HG03521 (cell line): ENCODE measurements at regions not wholly inside any gene's neighbourhood (a gene's known extent, or its start where the extent isn't known, plus 50 kb on each side); places are given as distances from the start of the nearest gene placed in this dataset.

Experiments used
- ATAC-seq: cut with Tn5 transposase; IDR thresholded peaks from one replicate; pipeline ENCODE4 v1.9.1; 2021; ENCODE audit warnings: mild to moderate bottlenecking, moderate library complexity; ENCODE audit not compliant: unreplicated experiment

DNA sequence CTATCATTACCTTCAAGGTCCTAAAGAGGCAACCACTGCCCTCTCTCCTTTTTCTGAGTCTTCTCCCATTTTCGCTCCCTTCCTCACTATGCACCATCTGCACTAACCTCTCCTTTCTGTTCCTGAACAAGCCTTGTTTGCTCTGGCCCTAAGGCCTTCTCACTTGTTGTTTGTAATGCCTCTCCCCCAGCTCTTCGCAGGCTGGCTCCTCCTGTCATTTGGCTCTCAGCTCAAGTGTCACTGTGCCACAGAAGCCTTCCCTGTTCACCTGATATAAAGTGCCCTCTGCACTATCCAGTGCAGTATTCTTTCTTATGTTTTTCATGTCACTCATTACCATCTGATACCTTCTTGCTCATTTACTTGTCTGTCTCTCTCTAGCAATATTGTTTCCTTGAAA, 303.7 kb downstream of the KCNN2 start:
- ATAC-seq, result no peak

DNA sequence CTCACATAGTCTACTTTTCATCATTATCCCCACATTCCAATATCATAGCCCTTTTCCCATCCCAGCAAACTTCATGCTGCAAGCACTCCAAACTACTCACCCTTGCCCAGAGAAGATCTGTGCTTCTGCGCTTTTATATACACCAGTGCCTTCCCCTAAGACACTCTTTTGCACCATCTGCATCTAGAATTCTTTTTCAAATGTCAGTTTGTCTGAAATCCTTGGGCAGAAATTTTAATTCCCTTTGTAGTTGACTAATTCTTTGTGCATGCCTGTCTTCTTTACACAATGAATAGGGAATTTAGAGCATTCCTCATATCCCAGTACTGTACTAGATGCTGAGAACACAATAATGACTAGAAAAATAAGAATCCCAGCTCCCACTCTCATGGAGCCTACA, 298.9 kb downstream of the KCNN2 start:
- no peak for ATAC-seq

DNA sequence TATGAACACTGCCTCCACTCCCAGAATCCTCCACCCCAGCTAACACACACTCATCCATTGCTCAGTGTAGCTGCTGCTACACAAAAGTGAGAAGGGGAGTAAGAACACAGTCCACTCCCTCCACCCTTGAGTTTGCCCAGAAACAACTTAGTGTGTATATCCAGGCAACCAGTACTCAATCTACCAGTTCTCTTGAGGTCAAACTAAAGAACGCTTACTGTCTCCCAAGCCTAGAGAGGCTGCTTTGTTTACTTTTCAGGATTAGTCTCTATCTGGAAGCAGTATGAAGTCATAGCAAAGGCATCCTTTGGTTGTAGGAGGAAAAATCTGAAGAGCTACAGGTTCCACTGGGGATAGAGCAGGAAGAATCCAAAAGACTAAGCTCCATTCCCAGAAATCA, 296.3 kb downstream of the KCNN2 start:
- ATAC-seq, result no peak

DNA sequence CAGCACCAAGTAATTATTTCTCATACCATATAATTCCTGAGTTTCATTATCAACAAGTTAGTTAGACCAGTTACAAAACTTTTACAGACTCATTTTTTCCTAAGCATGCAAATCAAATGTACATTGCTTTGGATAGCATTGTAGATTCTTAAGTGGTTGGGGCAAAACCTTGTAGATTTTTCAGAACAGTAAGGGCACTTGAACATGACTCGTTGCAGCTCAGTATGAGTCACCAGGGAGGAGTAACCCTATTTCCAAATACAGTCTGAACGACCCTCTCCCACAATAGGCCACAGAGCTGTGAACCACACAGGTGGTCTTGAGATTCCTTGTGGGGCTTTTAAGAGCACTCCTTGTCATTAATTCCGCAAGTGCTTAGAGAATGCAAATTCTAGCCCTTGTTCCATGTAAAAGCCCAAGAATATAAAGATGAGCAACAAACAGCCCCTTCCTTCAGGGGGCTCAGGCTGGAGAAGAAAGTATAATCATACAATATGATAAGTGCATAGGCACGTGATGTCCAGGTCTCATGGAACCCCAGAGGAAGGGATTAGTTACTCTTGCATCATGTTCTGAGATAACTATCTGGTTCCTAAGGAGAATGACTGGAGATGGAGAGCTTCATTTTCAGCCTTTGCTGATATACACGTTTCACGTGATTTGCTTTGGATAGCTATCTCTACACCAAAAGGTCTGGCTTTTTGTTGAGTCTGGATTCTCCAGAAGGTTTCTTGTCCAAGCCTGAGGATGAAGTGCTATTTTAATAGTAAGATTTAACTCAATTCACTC, 295.7 kb downstream of the KCNN2 start:
- no peak for ATAC-seq

DNA sequence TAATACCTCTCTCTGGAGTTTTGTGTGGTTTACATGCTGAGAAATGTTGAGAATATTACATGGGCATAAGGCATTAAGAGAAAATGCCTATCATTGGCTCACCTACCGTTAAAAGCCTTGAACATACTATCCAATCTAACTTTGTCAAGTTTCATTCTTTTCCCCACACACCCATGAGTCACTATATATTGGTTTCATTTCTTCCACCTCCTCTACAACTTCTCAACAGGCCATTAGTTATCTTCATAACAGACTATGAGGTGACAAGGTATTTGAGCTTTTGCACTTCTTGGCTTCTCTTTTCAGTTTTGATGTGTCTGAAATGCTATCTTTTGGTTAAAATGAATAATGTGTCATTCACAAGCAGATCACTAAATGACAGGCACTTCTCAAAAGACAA, 288.0 kb downstream of the KCNN2 start:
- ATAC-seq, result no peak

DNA sequence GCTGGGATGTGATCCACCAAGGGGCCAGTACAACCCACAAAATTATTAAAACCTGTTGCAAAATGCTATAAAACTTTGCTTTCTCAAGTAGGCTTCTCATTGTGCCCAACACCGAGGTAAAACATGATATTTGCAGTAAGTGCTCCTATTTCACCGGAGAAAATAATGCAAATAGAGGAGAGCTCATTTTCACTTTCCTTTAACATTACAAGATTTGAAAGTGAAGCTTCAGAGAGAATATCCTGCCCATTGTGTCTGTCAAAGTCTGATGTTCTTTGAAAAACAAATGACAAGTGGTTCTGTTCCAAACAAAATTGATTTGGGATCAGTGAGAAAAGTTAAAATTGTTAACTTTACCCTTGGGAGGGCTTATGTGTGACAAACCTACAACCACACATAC, 287.1 kb downstream of the KCNN2 start:
- no peak for ATAC-seq

DNA sequence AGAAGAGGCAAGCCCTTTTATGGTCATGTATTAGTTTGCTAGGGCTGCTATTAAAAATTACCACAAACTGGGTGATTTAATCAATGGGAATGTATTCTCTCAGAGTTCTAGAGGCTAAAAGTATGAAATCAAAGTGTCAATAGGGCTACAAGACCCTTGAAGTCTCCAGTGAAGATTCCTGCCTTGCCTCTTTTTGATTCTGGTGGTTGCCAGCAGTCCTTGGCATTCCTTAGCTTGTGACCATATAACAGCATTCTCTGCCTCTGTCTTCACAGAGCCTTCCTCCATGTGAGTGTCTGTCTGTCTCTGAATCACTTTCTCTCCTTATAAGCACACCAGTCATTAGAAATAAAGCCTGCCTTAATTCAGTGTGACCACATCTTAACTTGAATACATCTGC, 282.7 kb downstream of the KCNN2 start:
- no peak for ATAC-seq

DNA sequence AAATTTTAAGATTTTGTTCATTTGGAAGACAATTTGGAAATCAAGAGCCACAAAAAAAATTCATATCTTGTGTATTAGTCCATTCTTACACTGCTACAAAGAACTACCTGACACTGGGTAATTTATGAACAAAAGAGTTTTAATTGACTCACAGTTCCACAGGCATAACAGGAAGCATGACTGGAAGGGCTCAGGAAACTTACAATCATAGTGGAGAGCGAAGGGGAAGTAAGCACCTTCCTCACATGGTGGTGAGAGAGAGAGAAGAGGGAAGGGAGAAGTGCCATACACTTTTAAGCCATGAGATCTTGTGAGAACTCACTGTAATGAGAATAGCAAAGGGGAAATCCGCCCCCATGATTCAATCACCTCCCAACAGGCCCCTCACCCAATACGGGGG, 274.4 kb downstream of the KCNN2 start:
- no peak for ATAC-seq

DNA sequence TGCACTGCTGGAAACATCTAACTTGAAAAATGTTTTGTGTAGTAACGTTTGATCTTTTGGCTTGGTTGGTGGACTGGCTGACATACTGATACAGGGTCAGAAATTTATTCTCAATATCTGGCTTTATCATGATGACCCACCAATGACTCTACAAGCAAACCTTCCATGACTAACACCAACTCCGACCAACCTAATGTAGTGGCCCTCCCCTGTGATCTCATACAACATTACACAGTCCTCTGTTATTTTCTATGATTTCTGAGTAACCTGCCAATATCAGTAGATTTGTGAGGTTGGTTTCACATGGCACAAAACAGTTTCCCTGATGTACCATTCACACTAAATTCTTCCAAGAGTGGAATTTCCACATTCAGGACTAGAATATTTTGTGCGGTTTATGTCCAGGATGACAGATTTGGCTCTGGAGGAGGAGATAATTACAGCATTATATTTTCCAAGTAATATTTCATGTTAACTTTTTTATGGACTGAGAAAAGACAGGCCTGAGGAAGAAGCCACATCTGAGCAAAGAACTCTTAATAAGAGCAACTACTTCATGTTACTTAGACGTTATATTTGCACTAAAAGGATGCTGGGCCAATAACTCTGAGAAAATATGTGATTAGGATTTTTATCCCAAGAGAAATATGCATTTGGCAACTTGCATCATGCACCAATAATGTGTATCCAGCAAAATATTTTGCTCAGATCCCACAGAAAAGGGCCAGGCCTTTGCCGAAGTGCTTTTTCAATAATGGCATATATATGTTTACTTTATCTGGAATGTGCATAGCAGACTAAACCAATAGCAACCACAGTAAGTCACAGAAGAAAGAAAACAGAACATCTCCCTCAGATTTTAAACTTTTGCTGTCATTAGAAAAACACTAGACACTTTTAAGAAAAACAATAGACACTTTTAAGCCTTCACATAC, 273.4 kb downstream of the KCNN2 start:
- ATAC-seq, result no peak

DNA sequence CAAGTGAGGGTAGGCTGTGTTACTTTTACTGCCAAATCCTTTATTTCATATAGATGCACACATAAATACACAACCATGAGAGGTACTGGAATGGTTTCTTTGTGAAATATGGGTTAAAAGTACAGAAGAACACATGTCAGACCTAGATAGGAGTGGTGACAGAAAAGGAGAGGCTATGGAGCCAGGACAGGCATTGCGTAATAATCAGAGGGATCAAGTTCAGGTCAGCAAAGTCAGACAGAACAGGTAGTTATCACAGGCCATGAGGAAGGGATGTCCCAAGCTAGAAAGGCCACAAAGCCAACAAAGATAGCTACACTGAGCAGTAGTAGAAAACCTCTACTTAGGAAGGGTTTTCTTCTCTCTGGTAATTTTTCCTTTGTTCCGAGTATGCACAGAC, 272.6 kb downstream of the KCNN2 start:
- ATAC-seq, result no peak

DNA sequence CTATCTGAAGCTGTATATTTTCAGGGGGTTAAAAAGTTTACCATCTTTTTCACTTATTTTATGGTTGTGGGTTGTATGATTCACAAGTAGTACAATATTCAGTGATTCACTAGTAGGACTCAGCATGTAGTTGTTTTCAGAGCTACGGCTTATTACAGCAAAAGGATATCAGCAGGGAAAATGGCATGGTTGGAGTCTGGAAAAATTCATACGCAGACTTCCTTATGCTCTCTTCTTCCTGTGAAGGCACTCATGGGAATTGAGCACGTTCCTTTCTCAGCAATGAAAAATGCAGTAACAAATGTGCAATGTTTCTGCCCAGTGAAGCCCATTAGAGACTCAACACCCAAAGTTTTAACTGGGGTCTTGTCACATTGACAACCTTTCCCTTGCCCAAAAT, 250.5 kb downstream of the KCNN2 start:
- ATAC-seq, result no peak

DNA sequence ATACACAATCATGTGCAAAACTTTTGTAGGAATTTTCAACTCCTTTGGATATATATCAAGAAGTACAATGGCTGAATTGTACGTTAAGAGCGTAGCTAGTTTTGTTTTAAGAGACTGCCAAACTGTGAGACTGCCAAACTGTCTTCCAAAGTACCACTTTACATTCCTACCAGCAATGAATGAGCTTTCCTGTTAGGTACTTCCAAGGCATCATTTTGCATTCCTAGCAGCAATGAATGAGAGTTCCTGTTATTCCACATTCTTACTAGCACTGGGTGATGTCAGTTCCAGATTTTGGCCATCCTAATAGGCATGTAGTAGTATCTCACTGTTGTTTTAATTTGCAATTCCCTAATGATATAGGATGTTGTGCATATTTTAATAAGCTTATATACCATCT, 219.3 kb downstream of the KCNN2 start:
- no peak for ATAC-seq

DNA sequence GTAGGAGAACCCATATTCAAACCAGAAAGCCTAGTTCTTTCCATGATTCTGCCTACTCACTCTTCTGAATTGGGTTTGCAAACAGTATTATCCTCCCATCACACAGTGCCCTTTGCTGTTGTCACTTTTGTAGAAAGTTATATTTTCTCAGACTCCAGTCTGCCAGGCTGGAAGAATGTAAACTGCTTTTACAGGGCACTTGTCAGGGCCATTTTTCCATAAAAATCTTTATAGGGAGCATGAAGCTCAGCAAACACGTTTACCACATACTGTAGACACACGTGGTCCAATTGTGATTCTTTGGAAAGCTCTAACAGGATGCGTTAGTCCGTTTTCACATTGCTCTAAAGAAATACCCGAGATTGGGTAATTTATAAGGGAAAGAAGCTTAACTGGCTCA, 204.0 kb downstream of the KCNN2 start:
- no peak for ATAC-seq

DNA sequence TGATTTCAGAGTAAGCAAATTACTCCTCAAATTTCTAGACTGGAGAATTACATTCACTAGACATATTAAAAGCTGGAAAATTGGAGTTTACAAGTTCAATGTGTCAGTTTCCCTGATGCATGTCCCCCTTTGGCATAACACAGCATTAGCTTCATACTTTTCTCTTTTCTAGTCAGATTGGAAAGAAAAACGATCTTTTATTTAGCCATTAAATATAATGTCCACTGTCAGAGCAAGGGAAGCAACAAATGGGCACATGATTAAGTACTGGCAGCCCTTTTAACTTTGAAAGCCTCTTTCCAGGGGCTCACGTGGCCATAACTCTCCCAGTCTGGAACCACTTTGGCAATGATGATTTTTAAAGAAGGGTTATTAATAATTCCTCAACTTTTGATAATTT, 203.3 kb downstream of the KCNN2 start:
- ATAC-seq, result no peak

DNA sequence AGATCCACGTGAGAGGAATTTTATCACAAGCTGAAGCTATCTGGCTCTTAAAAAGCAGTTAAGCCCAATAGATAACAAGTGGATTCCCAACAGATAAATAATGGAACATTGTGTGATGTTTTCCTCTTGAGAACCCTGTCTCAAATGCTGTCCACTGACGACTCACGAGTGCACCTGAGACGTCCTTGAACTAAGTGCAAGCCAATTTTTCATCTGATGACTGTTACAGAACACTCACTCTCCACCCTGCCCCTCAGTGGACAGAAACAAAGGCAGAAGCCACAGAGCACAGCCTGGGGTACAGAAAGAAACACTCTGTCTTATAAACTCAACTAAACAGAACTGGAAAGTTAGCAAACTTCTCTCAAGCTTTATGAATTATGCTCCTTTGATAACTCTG, 199.5 kb downstream of the KCNN2 start:
- no peak for ATAC-seq
